Keratinocyte (primary cell): ENCODE measurements at regions not wholly inside any gene's neighbourhood (a gene's known extent, or its start where the extent isn't known, plus 50 kb on each side); places are given as distances from the start of the nearest gene placed in this dataset.

ENCODE experiments used
- DNase-seq: peaks from one replicate; pipeline ENCODE4 v3.0.0-alpha.2; 2011; ENCODE audit warnings: low read depth, missing footprints, low spot score
- FAIRE-seq: peaks from 2 replicates; lab custom pipeline; 2011; peaks lifted over from hg19 to GRCh38; lab: Jason Lieb, UNC
- H2AFZ ChIP-seq: 2 replicates; pipeline ENCODE4 v1.6.0; 2012; ENCODE audit warnings: low read length, control low read depth, inconsistent platforms; ENCODE audit not compliant: control insufficient read depth
- H3K27ac ChIP-seq: 2 replicates; pipeline ENCODE4 v1.5.1; 2011; ENCODE audit warnings: low read length; ENCODE audit not compliant: control insufficient read depth, insufficient read depth
- H3K27me3 ChIP-seq: 3 replicates; pipeline ENCODE4 v1.6.0; 2011; ENCODE audit warnings: low read length; ENCODE audit not compliant: control insufficient read depth, insufficient read depth; ENCODE audit errors: extremely low read depth
- H3K36me3 ChIP-seq, 2 experiments: 2 replicates in 1 of 2; 3 replicates in 1 of 2; pipeline ENCODE4 v1.5.1; 2011; ENCODE audit warnings: low read length in 2 of 2, mild to moderate bottlenecking in 1 of 2; ENCODE audit not compliant: control insufficient read depth in 2 of 2, insufficient read depth in 2 of 2; ENCODE audit errors: extremely low read depth in 1 of 2
- H3K4me1 ChIP-seq: 3 replicates; pipeline ENCODE4 v1.5.1; 2011; ENCODE audit warnings: low read length; ENCODE audit not compliant: control insufficient read depth, insufficient read depth; ENCODE audit errors: extremely low read depth
- H3K4me2 ChIP-seq: 3 replicates; pipeline ENCODE4 v1.6.0; 2011; ENCODE audit warnings: low read depth, low read length; ENCODE audit not compliant: control insufficient read depth, insufficient read depth; ENCODE audit errors: extremely low read depth
- H3K4me3 ChIP-seq, 3 experiments: fragments of 200-600 bp in 1 of 3; sonication (generic) in 1 of 3; 2 replicates in 2 of 3; 3 replicates in 1 of 3; pipeline ENCODE4 v1.5.1; 2011 to 2016; ENCODE audit warnings: low read length in 3 of 3, mild to moderate bottlenecking in 3 of 3, control low read depth in 2 of 3, inconsistent platforms in 1 of 3, low read depth in 1 of 3, mixed read lengths in 1 of 3, mixed run types in 1 of 3, moderate library complexity in 1 of 3; ENCODE audit not compliant: control insufficient read depth in 2 of 3, insufficient read depth in 2 of 3; ENCODE audit errors: extremely low read depth in 1 of 3
- H3K79me2 ChIP-seq: 2 replicates; pipeline ENCODE4 v1.6.0; 2012; ENCODE audit warnings: low read length; ENCODE audit not compliant: control insufficient read depth, insufficient read depth
- H3K9ac ChIP-seq: 3 replicates; pipeline ENCODE4 v1.6.0; 2011; ENCODE audit warnings: low read length; ENCODE audit not compliant: control insufficient read depth, insufficient read depth; ENCODE audit errors: extremely low read depth
- H3K9me1 ChIP-seq: 3 replicates; pipeline ENCODE4 v1.6.0; 2011; ENCODE audit warnings: low read length; ENCODE audit not compliant: control insufficient read depth, insufficient read depth; ENCODE audit errors: extremely low read depth
- H3K9me3 ChIP-seq: 2 replicates; pipeline ENCODE4 v1.5.1; 2012; ENCODE audit warnings: low read depth, low read length; ENCODE audit not compliant: control insufficient read depth
- H4K20me1 ChIP-seq: 3 replicates; pipeline ENCODE4 v1.6.0; 2011; ENCODE audit warnings: low read length; ENCODE audit not compliant: control insufficient read depth, insufficient read depth; ENCODE audit errors: extremely low read depth
- EZH2 ChIP-seq: IDR thresholded peaks from one replicate; pipeline ENCODE4 v1.6.1; 2012; ENCODE audit warnings: inconsistent platforms, mild to moderate bottlenecking, low read length, moderate library complexity
- dilution Hi-C: fragments of 300-500 bp; cut with MboI; formaldehyde crosslinking; loops from one replicate; pipeline ENCODE4 v1.7.0; 2020; ENCODE audit warnings: low sequenced_read_pairs; ENCODE audit not compliant: extremely low pct_ligation_motif_present
- TF ChIP-seq, protein P1 (sequence below), 3 experiments: IDR thresholded peaks in 1 of 3; conservative IDR thresholded peaks in 1 of 3; optimal IDR thresholded peaks in 1 of 3; 2 replicates in 2 of 3; 3 replicates in 1 of 3; pipeline versions ENCODE3 to v1.5.1; 2011; ENCODE audit warnings: low read length in 3 of 3, mild to moderate bottlenecking in 3 of 3, moderate library complexity in 2 of 3, control low read depth in 1 of 3, inconsistent platforms in 1 of 3; ENCODE audit not compliant: insufficient read depth in 2 of 3; ENCODE audit errors: extremely low read depth in 1 of 3

DNA sequence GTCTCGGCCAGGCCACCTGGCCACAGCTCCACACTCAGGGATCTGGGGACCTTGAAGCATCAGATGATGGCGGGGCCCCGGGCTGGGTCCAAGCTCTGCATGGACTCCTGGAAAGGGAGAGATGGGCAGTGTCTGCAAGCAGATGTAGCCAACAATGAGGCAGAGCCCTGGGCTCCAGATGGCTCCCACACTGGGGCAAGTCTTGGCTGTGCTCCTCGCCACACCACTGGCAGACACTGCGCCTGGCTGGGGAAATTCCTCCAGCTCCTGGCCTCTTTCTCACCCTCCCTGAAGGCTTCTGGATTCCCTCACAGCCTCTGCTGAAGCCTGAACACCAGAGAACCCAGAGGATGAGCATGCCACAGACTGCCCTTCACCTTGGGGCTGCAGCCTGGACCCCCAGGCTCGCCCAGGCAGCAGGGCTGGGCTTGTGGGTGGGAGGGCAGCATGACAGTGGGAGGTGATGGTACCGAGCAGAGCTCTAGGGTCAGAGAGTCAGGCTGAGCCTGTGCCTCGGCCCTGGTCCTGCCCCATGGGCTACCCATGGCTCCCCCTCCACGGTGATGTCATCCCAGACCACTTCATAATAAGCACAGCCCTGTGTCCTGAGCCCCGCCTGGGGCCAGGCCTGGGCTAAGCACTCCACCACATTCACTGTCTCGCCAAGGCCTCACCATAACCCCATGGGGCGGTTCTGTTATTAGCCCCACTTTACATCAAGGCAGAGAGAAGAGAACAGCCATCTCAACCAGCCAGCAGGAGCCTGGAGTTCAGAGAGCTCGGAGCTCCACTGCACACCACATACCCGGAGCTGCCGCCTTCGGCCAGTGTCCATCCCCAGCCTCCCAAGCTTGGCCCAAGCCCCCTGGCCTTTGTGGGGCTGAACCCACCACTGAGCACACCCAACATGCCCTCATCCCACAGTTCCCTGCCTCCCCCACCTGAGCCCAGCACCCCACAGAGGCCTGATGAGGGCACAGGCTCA is 62.2 kb upstream of the ADAMTS2 start:
- H2AFZ ChIP-seq = no peak overlapping the region

DNA sequence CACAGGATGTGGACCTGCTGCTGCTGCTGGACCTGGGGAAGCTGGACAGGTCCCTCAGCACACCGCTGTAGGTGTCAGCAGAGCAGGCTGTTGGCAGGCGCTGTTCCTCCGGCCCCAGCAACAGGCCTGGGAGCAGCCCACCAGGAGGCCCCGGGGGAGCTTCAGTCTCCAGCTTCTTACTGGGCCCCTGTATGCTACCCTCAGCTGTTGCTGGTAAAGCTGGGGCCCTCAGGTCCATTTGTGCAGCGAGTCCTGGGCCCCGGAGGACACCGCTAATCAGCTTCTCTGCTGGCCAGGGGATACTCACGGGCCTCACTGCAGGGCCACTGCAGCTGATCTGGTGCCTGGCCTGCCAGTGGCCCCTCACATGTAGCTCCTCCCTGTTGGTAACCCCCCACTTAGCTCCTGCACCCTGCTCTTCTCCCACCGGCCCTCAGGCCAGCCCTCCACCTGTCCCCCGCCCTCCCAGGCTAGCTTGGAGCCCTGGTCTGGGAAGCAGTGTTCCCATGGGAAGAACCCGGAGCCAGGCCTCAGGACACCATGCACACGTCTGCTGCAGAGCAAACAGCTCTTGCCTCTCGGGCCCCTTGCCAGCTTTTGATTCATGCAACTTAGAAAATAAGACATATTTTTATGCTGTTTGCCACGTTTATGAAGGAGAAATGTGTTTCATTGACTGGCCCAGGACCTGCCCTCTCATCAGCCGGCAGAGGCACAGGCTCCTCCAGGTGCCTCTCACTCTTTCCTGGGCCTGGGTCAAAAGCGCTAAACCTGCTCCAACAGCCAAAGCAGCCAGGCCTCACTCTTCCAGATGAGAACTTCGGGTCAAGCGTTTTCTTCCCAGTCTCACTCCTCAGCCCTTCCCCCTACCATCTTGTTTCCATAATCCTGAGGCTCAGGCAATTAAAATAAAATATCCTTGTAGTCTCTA is 61.0 kb upstream of the ADAMTS2 start:
- Histone ChIP-seq H2AFZ (no peak overlapping the region), H3K4me1 (no peaks in the 10 kb centered on the region), H3K27ac (no peak overlapping the region), H3K79me2 (no peaks in the 10 kb centered on the region), H3K36me3 (no peaks in the 10 kb centered on the region), H3K9me1 (no peaks in the 10 kb centered on the region), H3K9ac (no peak overlapping the region), H3K9me3 (peaks cover 9% of the 10 kb centered on the region), H3K4me2 (no peak overlapping the region), H3K4me3 (no peak overlapping the region), H4K20me1 (no peaks in the 10 kb centered on the region), H3K27me3 (no peaks in the 10 kb centered on the region)
- dilution Hi-C loops = no loop called here
- no peak for DNase-seq
- FAIRE-seq = no peak
- TF ChIP-seq EZH2 = no peak
- TF ChIP-seq, protein P1, sequence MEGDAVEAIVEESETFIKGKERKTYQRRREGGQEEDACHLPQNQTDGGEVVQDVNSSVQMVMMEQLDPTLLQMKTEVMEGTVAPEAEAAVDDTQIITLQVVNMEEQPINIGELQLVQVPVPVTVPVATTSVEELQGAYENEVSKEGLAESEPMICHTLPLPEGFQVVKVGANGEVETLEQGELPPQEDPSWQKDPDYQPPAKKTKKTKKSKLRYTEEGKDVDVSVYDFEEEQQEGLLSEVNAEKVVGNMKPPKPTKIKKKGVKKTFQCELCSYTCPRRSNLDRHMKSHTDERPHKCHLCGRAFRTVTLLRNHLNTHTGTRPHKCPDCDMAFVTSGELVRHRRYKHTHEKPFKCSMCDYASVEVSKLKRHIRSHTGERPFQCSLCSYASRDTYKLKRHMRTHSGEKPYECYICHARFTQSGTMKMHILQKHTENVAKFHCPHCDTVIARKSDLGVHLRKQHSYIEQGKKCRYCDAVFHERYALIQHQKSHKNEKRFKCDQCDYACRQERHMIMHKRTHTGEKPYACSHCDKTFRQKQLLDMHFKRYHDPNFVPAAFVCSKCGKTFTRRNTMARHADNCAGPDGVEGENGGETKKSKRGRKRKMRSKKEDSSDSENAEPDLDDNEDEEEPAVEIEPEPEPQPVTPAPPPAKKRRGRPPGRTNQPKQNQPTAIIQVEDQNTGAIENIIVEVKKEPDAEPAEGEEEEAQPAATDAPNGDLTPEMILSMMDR (optimal IDR thresholded peaks at IDR 0.05 in 1 of 3, IDR thresholded peaks at IDR 0.05 in 1 of 3, conservative IDR thresholded peaks at IDR 0.05 in 1 of 3; ENCODE audit: extremely low read depth in 1 of 3, insufficient read depth in 2 of 3, low read length in 3 of 3) = no peak

More for the DNA sequence above, 62.2 kb upstream of the ADAMTS2 start:
- DNase-seq = no peak
- no peaks in the 10 kb centered on the region for H3K4me1 ChIP-seq
- dilution Hi-C loops = no loop called here
- no peak overlapping the region for H3K4me2 ChIP-seq
- no peaks in the 10 kb centered on the region for H3K27me3 ChIP-seq
- no peak for FAIRE-seq
- H3K79me2 ChIP-seq = no peaks in the 10 kb centered on the region
- no peaks in the 10 kb centered on the region for H4K20me1 ChIP-seq
- no peak overlapping the region for H3K4me3 ChIP-seq
- TF ChIP-seq, protein P1 (optimal IDR thresholded peaks at IDR 0.05 in 1 of 3, IDR thresholded peaks at IDR 0.05 in 1 of 3, conservative IDR thresholded peaks at IDR 0.05 in 1 of 3; ENCODE audit: extremely low read depth in 1 of 3, insufficient read depth in 2 of 3, low read length in 3 of 3) = no peak
- TF ChIP-seq EZH2 = no peak
- H3K9ac ChIP-seq = no peak overlapping the region
- no peaks in the 10 kb centered on the region for H3K36me3 ChIP-seq
- no peaks in the 10 kb centered on the region for H3K9me1 ChIP-seq
- peaks cover 9% of the 10 kb centered on the region for H3K9me3 ChIP-seq
- H3K27ac ChIP-seq = no peak overlapping the region
